ENCODE measurements at regions not wholly inside any gene's neighbourhood (a gene's known extent, or its start where the extent isn't known, plus 50 kb on each side); places are given as distances from the start of the nearest gene placed in this dataset.
A peak's percentile ranks its signal among the peaks of the same experiment; 100 is the strongest.

DNA sequence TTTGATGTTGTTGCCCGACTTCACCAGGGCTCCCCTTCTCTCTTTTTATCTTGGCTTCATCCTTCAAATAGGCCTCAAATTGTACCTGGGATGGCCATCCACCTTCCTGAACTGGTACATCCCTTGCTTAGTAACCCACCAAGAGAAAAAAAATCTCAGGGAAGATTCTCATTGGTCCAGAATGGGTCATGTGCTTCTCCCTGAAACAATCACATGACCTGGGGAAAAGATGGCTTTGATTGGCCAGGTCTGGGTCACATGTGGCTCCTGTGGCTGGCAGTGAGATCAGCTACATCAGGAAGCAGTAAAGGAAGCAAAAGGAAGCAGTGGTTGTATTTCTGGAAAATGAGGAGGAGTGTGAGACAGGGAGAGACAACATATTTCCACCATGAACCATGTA, 540.2 kb downstream of the MIAT start:
- 80% methylated on average over 1 of the region's 1 CpG for WGBS (ENCODE audit: insufficient coverage)
- H3K27ac ChIP-seq (ENCODE audit: low read length) = no peak overlapping the region
- peaks cover 29% of the 10 kb centered on the region for H3K4me1 ChIP-seq (ENCODE audit: control insufficient read depth, insufficient read depth, low read length)
- H3K4me3 ChIP-seq (ENCODE audit: low read length) = no peak overlapping the region
- peaks cover 4% of the 10 kb centered on the region for H3K9me3 ChIP-seq (replicated peaks; ENCODE audit: control insufficient read depth, low read depth, low read length)
- peaks cover 13% of the 10 kb centered on the region for H3K27me3 ChIP-seq (ENCODE audit: control insufficient read depth, insufficient read depth, low read length)
- no peaks in the 10 kb centered on the region for H3K36me3 ChIP-seq (ENCODE audit: control insufficient read depth, insufficient read depth, low read length)
- no peak for DNase-seq

DNA sequence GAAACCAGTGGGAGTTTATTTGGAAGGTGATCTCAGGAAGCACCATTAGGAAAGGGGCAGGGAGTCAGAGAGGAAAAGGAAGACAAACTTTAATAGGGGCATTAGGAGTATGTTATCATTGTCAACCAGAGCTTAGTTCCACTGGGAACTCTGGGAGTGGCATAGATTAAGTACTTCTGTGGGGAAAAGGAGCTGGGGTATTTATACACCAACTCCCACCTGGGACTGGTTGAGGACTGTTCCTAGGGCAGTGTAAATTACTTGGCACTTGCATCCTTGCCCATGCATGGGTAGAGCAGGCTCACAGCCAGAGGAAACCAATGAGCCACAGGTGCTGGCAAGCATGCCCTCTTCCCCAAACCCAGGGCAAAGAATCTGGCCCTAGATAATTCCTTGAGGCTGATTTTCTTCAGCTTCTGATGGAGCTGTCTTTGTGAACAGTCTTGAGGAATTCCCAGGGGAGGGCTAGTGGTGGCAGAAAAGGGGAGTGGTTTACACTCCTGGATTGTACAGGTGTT, 541.2 kb downstream of the MIAT start:
- Histone ChIP-seq H3K9me3 (replicated peaks; ENCODE audit: control insufficient read depth, low read depth, low read length) (peaks cover 4% of the 10 kb centered on the region), H3K27me3 (ENCODE audit: control insufficient read depth, insufficient read depth, low read length) (peaks cover 13% of the 10 kb centered on the region), H3K27ac (ENCODE audit: low read length) (no peak overlapping the region), H3K36me3 (ENCODE audit: control insufficient read depth, insufficient read depth, low read length) (no peaks in the 10 kb centered on the region), H3K4me3 (ENCODE audit: low read length) (no peak overlapping the region), H3K4me1 (ENCODE audit: control insufficient read depth, insufficient read depth, low read length) (peaks cover 34% of the 10 kb centered on the region)
- no peak for DNase-seq

DNA sequence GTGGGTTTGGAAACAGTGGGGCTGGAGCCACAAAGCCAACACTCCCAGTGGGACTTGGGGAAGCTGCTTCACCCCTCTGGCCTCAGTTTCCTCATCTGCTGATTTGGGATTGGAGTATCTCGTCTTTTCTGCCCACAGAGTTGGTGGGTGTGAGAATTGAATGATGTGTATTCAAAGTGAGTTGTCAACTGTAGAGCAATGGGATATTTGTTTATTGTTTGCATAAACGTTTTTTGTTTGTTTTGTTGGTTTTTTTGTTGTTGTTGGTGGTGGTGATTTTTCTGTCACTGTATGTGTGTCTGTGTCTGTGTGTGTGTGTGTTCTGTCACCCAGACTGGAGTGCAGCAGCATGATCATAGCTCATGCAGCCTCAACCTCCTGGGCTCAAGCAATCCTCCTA, 542.0 kb downstream of the MIAT start:
- Histone ChIP-seq H3K4me1 (ENCODE audit: control insufficient read depth, insufficient read depth, low read length) (peaks cover 34% of the 10 kb centered on the region), H3K9me3 (replicated peaks; ENCODE audit: control insufficient read depth, low read depth, low read length) (peaks cover 4% of the 10 kb centered on the region), H3K27ac (ENCODE audit: low read length) (no peak overlapping the region), H3K36me3 (ENCODE audit: control insufficient read depth, insufficient read depth, low read length) (no peaks in the 10 kb centered on the region), H3K27me3 (ENCODE audit: control insufficient read depth, insufficient read depth, low read length) (peaks cover 13% of the 10 kb centered on the region), H3K4me3 (ENCODE audit: low read length) (no peak overlapping the region)
- 100% methylated on average over 1 of the region's 2 CpGs for WGBS (ENCODE audit: insufficient coverage)
- no peak for DNase-seq

DNA sequence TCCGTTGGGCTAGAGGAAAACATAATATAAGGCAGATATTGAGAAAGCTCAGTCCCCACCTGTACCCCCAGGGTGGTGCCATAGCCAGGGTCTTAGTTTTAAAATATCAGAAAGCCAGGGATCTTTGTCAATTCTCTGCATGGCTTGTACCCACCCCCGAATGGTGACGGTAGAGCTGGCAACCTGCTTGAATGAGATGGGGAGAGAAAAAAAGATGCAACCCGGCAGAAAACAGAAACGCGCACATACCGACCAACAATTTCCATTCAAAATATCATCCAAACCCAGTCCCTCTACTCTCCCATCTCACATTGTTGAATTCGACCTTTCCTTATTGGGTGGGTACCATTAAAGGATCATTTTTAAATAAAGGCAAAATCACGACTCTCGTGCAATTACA, 543.9 kb downstream of the MIAT start:
- Histone ChIP-seq H3K4me1 (ENCODE audit: control insufficient read depth, insufficient read depth, low read length) (peaks cover 24% of the 10 kb centered on the region), H3K36me3 (ENCODE audit: control insufficient read depth, insufficient read depth, low read length) (no peaks in the 10 kb centered on the region), H3K4me3 (ENCODE audit: low read length) (no peak overlapping the region), H3K27me3 (ENCODE audit: control insufficient read depth, insufficient read depth, low read length) (peaks cover 9% of the 10 kb centered on the region), H3K27ac (ENCODE audit: low read length) (no peak overlapping the region), H3K9me3 (replicated peaks; ENCODE audit: control insufficient read depth, low read depth, low read length) (peaks cover 6% of the 10 kb centered on the region)
- no CpG with 5 or more reads among the region's 10 CpGs for WGBS (ENCODE audit: insufficient coverage)
- no peak for DNase-seq

DNA sequence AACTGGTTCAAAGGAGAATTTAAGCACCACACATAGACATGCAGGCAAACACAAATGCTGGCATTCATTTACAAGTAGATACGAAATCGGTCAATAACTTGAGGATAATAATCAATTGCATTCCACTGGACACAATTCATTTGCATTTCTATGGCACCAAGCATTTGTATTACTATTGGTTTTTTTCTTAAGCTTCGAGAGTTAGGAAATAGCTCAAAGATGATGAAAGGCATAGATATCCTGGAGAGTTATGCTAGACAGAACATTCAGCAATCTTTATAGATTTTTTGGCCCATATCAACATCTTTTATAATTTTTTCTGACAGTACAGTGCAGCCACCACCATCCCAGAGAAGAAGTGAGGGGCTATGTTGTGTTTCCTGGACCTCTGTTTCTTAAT, 544.4 kb downstream of the MIAT start:
- no CpG with 5 or more reads among the region's 3 CpGs for WGBS (ENCODE audit: insufficient coverage)
- Histone ChIP-seq H3K27ac (ENCODE audit: low read length) (no peak overlapping the region), H3K36me3 (ENCODE audit: control insufficient read depth, insufficient read depth, low read length) (no peaks in the 10 kb centered on the region), H3K4me1 (ENCODE audit: control insufficient read depth, insufficient read depth, low read length) (peaks cover 20% of the 10 kb centered on the region), H3K4me3 (ENCODE audit: low read length) (no peak overlapping the region), H3K9me3 (replicated peaks; ENCODE audit: control insufficient read depth, low read depth, low read length) (peaks cover 6% of the 10 kb centered on the region), H3K27me3 (ENCODE audit: control insufficient read depth, insufficient read depth, low read length) (peaks cover 6% of the 10 kb centered on the region)
- DNase-seq = no peak

DNA sequence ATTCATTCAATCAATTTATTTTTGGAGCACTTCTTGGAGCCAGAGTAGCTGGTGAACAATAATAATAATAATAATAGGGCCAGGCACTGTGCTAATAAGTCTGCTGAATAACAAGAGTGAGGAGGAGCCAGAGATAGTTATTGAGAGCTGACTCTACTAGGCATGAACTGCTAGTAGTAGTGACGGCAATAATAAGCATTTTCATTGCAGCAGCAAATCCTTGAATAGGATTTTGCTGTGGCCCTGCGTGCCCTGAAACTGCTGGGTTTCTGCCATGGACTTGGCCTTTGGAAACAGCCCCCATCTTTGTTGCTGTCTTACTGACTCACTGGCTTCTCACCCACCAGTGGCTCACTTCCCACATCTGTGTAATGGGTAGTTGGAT, 545.9 kb downstream of the MIAT start:
- H3K36me3 ChIP-seq (ENCODE audit: control insufficient read depth, insufficient read depth, low read length) = no peaks in the 10 kb centered on the region
- DNase-seq = no peak
- H3K4me3 ChIP-seq (ENCODE audit: low read length) = no peak overlapping the region
- peaks cover 3% of the 10 kb centered on the region for H3K9me3 ChIP-seq (replicated peaks; ENCODE audit: control insufficient read depth, low read depth, low read length)
- no peak overlapping the region for H3K27ac ChIP-seq (ENCODE audit: low read length)
- H3K27me3 ChIP-seq (ENCODE audit: control insufficient read depth, insufficient read depth, low read length) = peaks cover 6% of the 10 kb centered on the region
- WGBS (ENCODE audit: insufficient coverage) = 85% methylated on average over 2 of the region's 2 CpGs
- peaks cover 16% of the 10 kb centered on the region for H3K4me1 ChIP-seq (ENCODE audit: control insufficient read depth, insufficient read depth, low read length)

DNA sequence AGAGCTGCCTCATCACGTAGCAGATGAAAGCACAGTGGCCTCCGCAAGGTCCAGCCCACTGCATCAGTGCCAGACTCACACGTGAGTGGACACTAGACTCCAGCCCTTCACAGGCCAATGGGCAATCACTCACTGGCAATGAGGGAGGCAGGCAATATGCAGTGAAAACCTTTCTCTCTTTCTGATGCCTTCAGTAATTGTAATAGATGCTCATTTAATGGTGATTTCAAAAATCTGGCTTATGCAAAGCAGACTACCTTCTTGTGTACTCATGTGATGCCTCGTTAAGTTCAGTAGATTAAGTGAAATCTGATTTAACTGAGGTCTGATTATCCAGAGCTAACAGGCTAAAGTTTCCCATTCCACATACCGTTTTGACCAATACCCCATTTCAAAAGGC, 546.9 kb downstream of the MIAT start:
- no peak for DNase-seq
- Histone ChIP-seq H3K9me3 (replicated peaks; ENCODE audit: control insufficient read depth, low read depth, low read length) (peaks cover 3% of the 10 kb centered on the region), H3K4me3 (ENCODE audit: low read length) (no peak overlapping the region), H3K36me3 (ENCODE audit: control insufficient read depth, insufficient read depth, low read length) (no peaks in the 10 kb centered on the region), H3K27ac (ENCODE audit: low read length) (no peak overlapping the region), H3K27me3 (ENCODE audit: control insufficient read depth, insufficient read depth, low read length) (peaks cover 6% of the 10 kb centered on the region), H3K4me1 (ENCODE audit: control insufficient read depth, insufficient read depth, low read length) (peaks cover 16% of the 10 kb centered on the region)
- 84% methylated on average over 3 of the region's 5 CpGs for WGBS (ENCODE audit: insufficient coverage)

DNA sequence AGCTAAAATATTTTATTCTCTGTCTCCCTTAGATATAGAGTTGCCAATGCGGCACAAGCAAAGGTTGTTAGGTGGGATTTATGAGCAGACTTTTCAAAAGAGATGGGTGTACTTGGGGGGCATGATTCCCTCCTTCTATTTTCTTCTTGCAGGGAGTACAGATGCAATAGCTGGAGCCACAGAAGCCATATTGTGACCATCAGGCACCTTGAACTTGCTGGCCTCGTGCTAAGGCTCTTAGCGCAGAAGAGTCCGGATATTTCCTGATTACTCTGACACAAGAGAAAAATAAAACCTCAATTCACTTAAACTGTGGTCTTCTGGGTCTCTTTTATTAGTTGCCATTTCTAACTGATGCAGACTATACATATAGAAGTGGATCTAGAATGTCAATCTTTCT, 547.4 kb downstream of the MIAT start:
- H3K9me3 ChIP-seq (replicated peaks; ENCODE audit: control insufficient read depth, low read depth, low read length) = peaks cover 3% of the 10 kb centered on the region
- no CpG with 5 or more reads among the region's 4 CpGs for WGBS (ENCODE audit: insufficient coverage)
- no peaks in the 10 kb centered on the region for H3K36me3 ChIP-seq (ENCODE audit: control insufficient read depth, insufficient read depth, low read length)
- H3K27me3 ChIP-seq (ENCODE audit: control insufficient read depth, insufficient read depth, low read length) = peaks cover 6% of the 10 kb centered on the region
- H3K27ac ChIP-seq (ENCODE audit: low read length) = no peak overlapping the region
- no peak for DNase-seq
- no peak overlapping the region for H3K4me3 ChIP-seq (ENCODE audit: low read length)
- H3K4me1 ChIP-seq (ENCODE audit: control insufficient read depth, insufficient read depth, low read length) = peaks cover 16% of the 10 kb centered on the region

DNA sequence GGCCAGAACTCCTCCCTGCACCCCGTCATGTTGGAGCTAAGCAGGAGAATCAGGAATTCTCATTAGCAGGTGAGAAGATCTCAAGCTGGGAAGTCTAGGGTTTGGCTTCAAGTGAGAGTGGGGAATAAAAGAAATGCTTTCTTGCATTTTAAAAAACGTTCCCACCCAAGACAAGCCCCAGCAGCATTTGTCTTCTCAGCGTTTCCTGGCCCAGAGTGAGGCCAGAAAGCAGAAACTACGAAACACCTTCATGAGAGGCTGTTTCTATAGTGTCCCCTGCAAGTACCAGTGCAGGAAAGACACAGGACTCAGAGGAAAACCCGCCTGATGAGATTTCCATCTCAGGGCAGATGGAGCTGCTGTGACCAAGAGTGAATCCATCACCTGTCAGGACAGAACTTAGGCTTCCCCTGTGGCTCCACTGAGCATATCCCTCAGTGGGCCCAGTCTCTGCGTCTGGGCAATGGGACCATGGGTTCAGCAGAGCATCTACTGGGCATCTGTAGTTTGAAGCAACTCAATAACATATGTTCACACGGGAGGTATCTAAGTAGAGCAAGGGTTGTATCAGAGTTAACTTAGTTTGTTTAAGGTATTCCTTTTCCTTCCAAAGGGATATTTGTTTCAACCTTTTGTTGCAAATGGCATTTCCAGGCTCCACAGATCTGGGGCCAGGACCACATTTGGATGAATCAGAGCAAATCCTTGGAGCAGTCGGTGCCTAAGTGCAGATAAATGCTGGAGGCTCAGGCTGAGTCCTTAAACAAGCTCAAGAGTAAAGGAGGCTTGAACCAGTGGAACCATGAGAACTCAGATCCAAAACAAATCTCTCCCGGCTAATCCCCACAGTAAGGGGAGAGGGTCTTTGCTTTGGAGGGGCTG, 548.3 kb downstream of the MIAT start:
- WGBS (ENCODE audit: insufficient coverage) = 45% methylated on average over 4 of the region's 9 CpGs
- H3K4me3 ChIP-seq (ENCODE audit: low read length) = no peak overlapping the region

DNA sequence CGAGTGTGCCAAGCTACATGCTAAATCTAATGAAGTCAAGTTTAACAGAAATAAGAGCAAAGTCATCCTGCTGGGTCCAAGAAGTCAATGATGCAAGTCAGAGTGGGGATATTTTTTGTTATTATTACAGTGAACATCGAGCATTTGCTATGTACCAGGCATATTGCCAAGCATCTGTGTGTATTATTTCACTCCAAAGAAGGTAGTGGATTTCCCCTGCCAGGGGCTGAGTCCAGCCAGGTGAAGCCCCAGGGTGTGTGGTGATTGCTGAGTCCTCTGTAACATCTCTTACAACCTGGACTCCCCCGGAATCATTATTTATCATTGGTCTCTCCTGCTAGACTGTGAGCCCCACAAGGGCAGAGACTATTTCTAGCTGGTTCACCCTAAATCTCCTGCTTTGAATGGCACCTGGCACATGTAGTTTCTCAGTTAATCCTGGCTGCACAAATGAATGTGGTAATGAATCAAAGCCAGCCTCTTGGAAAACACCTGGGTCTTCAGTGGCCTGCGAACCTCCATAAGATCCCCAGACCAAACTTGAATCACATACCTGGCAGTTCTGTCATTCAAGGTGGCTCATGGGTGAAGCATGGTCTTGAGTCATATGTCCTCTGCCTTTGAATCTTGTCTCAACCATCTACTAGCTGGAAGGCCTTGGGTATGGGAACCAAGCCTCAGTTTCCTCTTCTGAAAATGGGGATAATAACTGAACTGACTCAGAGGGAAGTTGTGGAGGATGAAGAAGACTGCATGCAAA, 549.2 kb downstream of the MIAT start:
- H3K27ac ChIP-seq (ENCODE audit: low read length) = no peak overlapping the region
- H3K27me3 ChIP-seq (ENCODE audit: control insufficient read depth, insufficient read depth, low read length) = peaks cover 10% of the 10 kb centered on the region
- peaks cover 3% of the 10 kb centered on the region for H3K9me3 ChIP-seq (replicated peaks; ENCODE audit: control insufficient read depth, low read depth, low read length)
- DNase-seq = peak; percentile 56
- 100% methylated on average over 1 of the region's 4 CpGs for WGBS (ENCODE audit: insufficient coverage)
- no peaks in the 10 kb centered on the region for H3K36me3 ChIP-seq (ENCODE audit: control insufficient read depth, insufficient read depth, low read length)
- H3K4me1 ChIP-seq (ENCODE audit: control insufficient read depth, insufficient read depth, low read length) = peaks cover 23% of the 10 kb centered on the region
- H3K4me3 ChIP-seq (ENCODE audit: low read length) = no peak overlapping the region

More for the DNA sequence above, 548.3 kb downstream of the MIAT start:
- Histone ChIP-seq H3K27me3 (ENCODE audit: control insufficient read depth, insufficient read depth, low read length) (peaks cover 5% of the 10 kb centered on the region), H3K9me3 (replicated peaks; ENCODE audit: control insufficient read depth, low read depth, low read length) (peaks cover 3% of the 10 kb centered on the region), H3K27ac (ENCODE audit: low read length) (peak overlapping the region; percentile 30), H3K4me1 (ENCODE audit: control insufficient read depth, insufficient read depth, low read length) (peaks cover 23% of the 10 kb centered on the region), H3K36me3 (ENCODE audit: control insufficient read depth, insufficient read depth, low read length) (no peaks in the 10 kb centered on the region)
- DNase-seq = peak; percentile 80
